NCI-H146 (cell line): ENCODE measurements at regions not wholly inside any gene's neighbourhood (a gene's known extent, or its start where the extent isn't known, plus 50 kb on each side); places are given as distances from the start of the nearest gene placed in this dataset.
"Not testable (repeated sequence)": the region's sequence is repeated elsewhere in the genome, so short reads cannot be mapped to it uniquely, and the experiment has no call there.

Experiments
- DNase-seq: peaks from one replicate; lab custom pipeline; 2025; lab: John Stamatoyannopoulos, UW

DNA sequence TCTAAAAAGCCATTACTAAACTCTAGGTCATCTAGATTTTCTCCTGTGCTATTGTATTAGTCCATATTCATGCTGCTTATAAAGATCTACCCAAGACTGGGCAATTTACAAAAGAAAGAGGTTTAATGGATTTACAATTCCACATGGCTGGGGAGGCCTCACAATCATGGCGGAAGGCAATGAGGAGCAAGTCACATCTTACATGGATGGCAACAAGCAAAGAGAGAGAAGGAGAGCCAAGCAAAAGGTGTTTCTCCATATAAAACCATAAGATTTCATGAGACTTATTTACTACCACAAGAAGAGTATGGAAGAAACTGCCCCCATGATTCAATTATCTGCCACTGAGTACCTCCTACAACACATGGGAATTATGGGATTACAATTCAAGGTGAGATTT lies 69.6 kb upstream of the CCDC6 start:
- DNase-seq = not testable (repeated sequence)

DNA sequence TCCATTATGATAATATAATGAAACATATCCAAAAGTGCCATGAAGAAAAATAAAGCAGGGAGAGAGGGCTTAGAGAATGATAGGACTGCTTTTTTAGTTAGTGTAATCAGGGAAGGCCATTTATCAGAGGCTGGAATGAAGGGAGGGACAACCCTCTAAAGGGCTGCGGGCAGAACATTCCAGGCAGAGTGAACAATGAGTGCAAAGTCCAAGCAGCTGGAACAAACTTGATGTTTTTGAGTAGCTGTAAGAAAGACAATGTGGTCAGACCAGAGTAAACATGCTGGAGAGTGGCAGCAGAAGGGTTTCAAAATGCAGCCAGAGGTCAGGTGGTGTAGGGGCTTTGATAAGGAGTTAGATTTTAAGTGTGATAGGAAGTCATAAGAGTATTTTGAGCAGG lies 65.6 kb upstream of the CCDC6 start:
- DNase-seq = peak; percentile 14

DNA sequence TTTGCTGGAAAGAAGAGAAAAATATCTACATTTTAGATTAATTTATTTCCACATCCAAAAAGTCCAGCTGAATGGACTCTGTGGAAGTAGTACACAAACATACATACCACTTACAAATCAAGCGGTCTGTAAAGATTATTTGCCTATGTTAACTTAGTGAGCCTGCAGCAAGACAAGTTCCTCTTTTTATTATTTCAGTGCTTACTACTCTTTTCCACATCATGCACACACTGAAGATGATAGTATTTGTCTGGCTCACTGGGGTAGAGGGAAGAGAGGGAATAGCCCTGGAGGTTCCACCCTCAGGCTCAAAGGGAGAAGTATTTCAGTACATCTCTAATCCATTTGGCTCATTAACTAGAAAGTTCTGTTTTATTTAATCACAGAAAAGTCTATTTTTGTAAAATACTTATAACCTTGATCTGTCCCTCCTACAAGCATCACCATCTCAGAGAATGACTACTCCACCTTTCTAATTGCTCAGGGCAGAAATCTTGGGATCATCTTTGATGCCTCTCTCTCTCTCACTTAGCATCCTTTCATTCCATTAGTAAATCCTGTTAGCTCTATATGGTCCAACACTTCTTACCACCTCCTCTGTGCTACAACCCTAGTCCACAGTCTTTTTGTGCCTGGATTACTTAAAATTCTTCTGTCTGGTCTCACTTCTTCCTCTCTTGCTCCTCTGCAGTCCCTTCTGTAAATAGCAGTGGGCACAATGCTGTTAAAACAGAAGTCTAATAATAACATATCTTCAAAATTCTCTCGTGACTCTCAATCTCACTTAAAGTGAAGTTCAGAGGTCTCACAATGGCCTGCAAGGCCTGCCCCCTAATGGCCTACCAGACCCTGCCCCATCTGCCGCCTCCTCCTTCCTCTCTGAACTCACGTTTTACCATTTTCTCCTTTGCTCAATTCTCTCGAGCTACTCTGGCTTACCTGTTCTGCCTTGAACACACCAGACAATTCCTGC lies 64.3 kb upstream of the CCDC6 start:
- DNase-seq = no peak

GRCh38 chr10:59968705-59969104 lies 62.3 kb upstream of the CCDC6 start:
- peak; percentile 85 for DNase-seq

DNA sequence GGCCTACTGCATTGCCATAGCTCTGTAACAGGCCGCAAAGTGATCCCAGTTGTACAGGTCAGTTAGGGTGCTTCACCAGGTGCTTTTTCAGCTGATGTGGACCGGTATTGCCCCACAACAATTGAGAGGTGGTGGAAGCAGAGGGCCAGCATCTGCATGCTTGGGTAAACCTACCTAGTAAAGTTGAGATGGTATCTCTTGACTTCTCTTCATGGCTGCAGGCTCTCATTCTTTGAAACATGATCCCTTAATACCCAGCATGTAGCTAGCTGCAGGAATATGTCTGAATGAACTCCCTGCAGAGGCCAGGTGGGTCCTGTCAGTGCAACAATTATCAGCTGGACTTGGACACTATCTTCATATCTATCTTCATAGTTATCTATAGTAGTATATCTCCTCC lies 60.7 kb upstream of the CCDC6 start:
- peak; percentile 96 for DNase-seq

DNA sequence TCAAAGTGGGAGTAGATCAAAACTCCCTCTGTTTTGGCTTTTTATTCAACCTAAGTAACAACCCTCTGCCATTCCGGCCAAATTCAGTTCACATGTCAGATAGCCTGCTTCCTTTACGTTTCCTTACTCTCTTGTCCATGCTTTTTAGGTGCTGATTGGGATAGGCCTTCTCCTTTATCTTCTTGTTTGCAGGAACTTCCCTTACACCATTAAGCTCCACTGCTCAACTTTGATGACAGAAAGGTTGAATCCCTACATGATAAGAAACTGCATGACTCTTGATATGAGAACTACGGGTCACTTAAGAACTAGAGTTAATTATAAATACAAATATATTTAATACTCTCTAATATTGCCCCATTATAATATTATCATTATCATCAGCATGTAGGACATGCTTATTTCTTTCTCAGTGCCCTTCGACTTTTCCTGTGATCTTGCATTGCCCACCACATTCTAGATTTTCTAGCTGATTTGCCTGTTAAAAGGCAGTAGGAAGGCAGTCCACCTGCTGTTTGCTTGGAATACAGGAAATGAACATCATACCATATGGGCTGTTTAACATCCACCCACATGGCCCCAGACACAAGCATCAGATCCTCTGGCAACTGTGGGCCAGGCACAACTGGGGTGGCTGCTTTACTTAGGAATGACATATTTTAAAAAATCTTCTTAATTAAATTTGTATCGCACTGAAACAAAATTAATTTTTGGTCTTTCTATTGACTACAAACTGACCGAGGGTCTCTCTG lies 59.7 kb upstream of the CCDC6 start:
- peak; percentile 69 for DNase-seq

- DNase-seq = peak; percentile 21
Measured at GRCh38 chr10:59962756-59963155, 56.4 kb upstream of the CCDC6 start.

GRCh38 chr10:59960751-59961150 lies 54.4 kb upstream of the CCDC6 start:
- no peak for DNase-seq

GRCh38 chr10:59959504-59960018 lies 53.2 kb upstream of the CCDC6 start:
- no peak for DNase-seq

GRCh38 chr10:59958882-59959281 lies 52.5 kb upstream of the CCDC6 start:
- no peak for DNase-seq

GRCh38 chr10:59957975-59958374 lies 51.6 kb upstream of the CCDC6 start:
- DNase-seq = no peak
